ENCODE measurements at regions not wholly inside any gene's neighbourhood (a gene's known extent, or its start where the extent isn't known, plus 50 kb on each side); places are given as distances from the start of the nearest gene placed in this dataset.
"Not testable (repeated sequence)": the region's sequence is repeated elsewhere in the genome, so short reads cannot be mapped to it uniquely, and the experiment has no call there.

- Histone ChIP-seq H3K27me3 (ENCODE audit: control insufficient read depth, insufficient read depth, low read length) (no peaks in the 10 kb centered on the region), H3K36me3 (ENCODE audit: control insufficient read depth, insufficient read depth, low read length) (no peaks in the 10 kb centered on the region), H3K9me3 (ENCODE audit: control insufficient read depth, insufficient read depth, low read depth, low read length) (no peaks in the 10 kb centered on the region), H3K4me1 (ENCODE audit: control insufficient read depth, insufficient read depth, low read length) (no peaks in the 10 kb centered on the region), H3K27ac (ENCODE audit: low read length) (no peak overlapping the region), H3K4me3 (ENCODE audit: low read depth in 2 of 2, low read length in 2 of 2) (no peak overlapping the region)
- CTCF ChIA-PET = no interaction called here
- no peak for ATAC-seq
- intact Hi-C loops (cut with micrococcal nuclease; ENCODE audit: unreplicated experiment) (no loop called here), in situ Hi-C loops (cut with HindIII; ENCODE audit: low pct_unique_long_range_greater_than_20kb, low sequenced_read_pairs) (no loop called here)
- TF ChIP-seq TCF7L2 (IDR thresholded peaks at IDR 0.05; ENCODE audit: low read depth, low read length) (no peak), REST (IDR thresholded peaks at IDR 0.05; ENCODE audit: insufficient read depth in 1 of 2, low read depth in 2 of 2, low read length in 1 of 2) (no peak), SIN3A (IDR thresholded peaks at IDR 0.05; ENCODE audit: borderline replicate concordance, insufficient read depth, low read depth, low read length) (no peak), CTCF (IDR thresholded peaks at IDR 0.05) (no peak), POLR2AphosphoS5 (IDR thresholded peaks at IDR 0.05; ENCODE audit: low read depth, low read length) (no peak)
- BruUV-seq (replicated peaks) = no TSS peak
- no peak for DNase-seq (ENCODE audit: low read depth, low spot score)
- POLR2A ChIA-PET = no interaction called here
Observed at GRCh38 chr4:110869114-110869513, 246.2 kb upstream of the PITX2 start.

- Histone ChIP-seq H3K36me3 (ENCODE audit: control insufficient read depth, insufficient read depth, low read length) (no peaks in the 10 kb centered on the region), H3K27ac (ENCODE audit: low read length) (no peak overlapping the region), H3K4me1 (ENCODE audit: control insufficient read depth, insufficient read depth, low read length) (no peaks in the 10 kb centered on the region), H3K27me3 (ENCODE audit: control insufficient read depth, insufficient read depth, low read length) (no peaks in the 10 kb centered on the region), H3K4me3 (ENCODE audit: low read depth in 2 of 2, low read length in 2 of 2) (no peak overlapping the region), H3K9me3 (ENCODE audit: control insufficient read depth, insufficient read depth, low read depth, low read length) (no peaks in the 10 kb centered on the region)
- ATAC-seq (no peak), DNase-seq (ENCODE audit: low read depth, low spot score) (no peak)
- TF ChIP-seq POLR2AphosphoS5 (IDR thresholded peaks at IDR 0.05; ENCODE audit: low read depth, low read length) (no peak), REST (IDR thresholded peaks at IDR 0.05; ENCODE audit: insufficient read depth in 1 of 2, low read depth in 2 of 2, low read length in 1 of 2) (no peak), SIN3A (IDR thresholded peaks at IDR 0.05; ENCODE audit: borderline replicate concordance, insufficient read depth, low read depth, low read length) (no peak)
- in situ Hi-C loops (cut with HindIII; ENCODE audit: low pct_unique_long_range_greater_than_20kb, low sequenced_read_pairs) (no loop called here), intact Hi-C loops (cut with micrococcal nuclease; ENCODE audit: unreplicated experiment) (no loop called here)
- ChIA-PET CTCF (no interaction called here), POLR2A (no interaction called here)
- no TSS peak for BruUV-seq (replicated peaks)
Observed at GRCh38 chr4:110869862-110870572, 247.1 kb upstream of the PITX2 start.

- DNase-seq (ENCODE audit: low read depth, low spot score); intact Hi-C loops (cut with micrococcal nuclease; ENCODE audit: unreplicated experiment); CTCF ChIA-PET; in situ Hi-C loops (cut with HindIII; ENCODE audit: low pct_unique_long_range_greater_than_20kb, low sequenced_read_pairs); BruUV-seq (replicated peaks); POLR2A ChIA-PET; H3K4me1 ChIP-seq (ENCODE audit: control insufficient read depth, insufficient read depth, low read length); H3K27ac ChIP-seq (ENCODE audit: low read length); H3K4me3 ChIP-seq (ENCODE audit: low read depth in 2 of 2, low read length in 2 of 2); H3K9me3 ChIP-seq (ENCODE audit: control insufficient read depth, insufficient read depth, low read depth, low read length); H3K27me3 ChIP-seq (ENCODE audit: control insufficient read depth, insufficient read depth, low read length); H3K36me3 ChIP-seq (ENCODE audit: control insufficient read depth, insufficient read depth, low read length); ATAC-seq: not testable (repeated sequence)
Observed at GRCh38 chr4:110876214-110876613, 253.3 kb upstream of the PITX2 start.
